ENCODE measurements at regions not wholly inside any gene's neighbourhood (a gene's known extent, or its start where the extent isn't known, plus 50 kb on each side); places are given as distances from the start of the nearest gene placed in this dataset.

GRCh38 chr19:5247957-5248705 lies 92.5 kb downstream of the PTPRS start:
- Histone ChIP-seq H3K23ac (ENCODE audit: insufficient read length, low read depth, low read length) (no peak overlapping the region), H2BK5ac (ENCODE audit: insufficient read length, low read length) (no peak overlapping the region), H3T11ph (ENCODE audit: low read length) (no peak overlapping the region), H3K4ac (ENCODE audit: low read depth, low read length) (no peak overlapping the region), H3K79me1 (ENCODE audit: insufficient read depth, low read depth, low read length, poor library complexity, severe bottlenecking) (no peaks in the 10 kb centered on the region), H3K9ac (ENCODE audit: extremely low read depth, insufficient read length, low read length) (no peak overlapping the region), H3K4me1 (ENCODE audit: insufficient read depth, low read length) (no peaks in the 10 kb centered on the region; the same call in 1 of the 2 replicates), H3K4me2 (ENCODE audit: insufficient read depth, insufficient read length, low read length) (no peak overlapping the region), H2BK12ac (ENCODE audit: insufficient read length, low read depth, low read length) (no peak overlapping the region), H2AFZ (ENCODE audit: low read length) (no peak overlapping the region), H2BK15ac (ENCODE audit: low read depth, low read length) (no peak overlapping the region), H2BK20ac (ENCODE audit: low read depth, low read length, poor library complexity, severe bottlenecking) (no peak overlapping the region), H4K91ac (ENCODE audit: insufficient read length, low read depth, low read length) (no peak overlapping the region), H4K8ac (replicated peaks; ENCODE audit: insufficient read length, low read depth, low read length) (no peak overlapping the region), H3K9me3 (ENCODE audit: control insufficient read depth, low read depth, low read length) (no peaks in the 10 kb centered on the region), H3K18ac (ENCODE audit: insufficient read length, low read depth, low read length) (no peak overlapping the region), H4K5ac (ENCODE audit: insufficient read length, low read depth, low read length) (no peak overlapping the region), H3K14ac (ENCODE audit: insufficient read depth, low read length) (no peak overlapping the region), H3K23me2 (ENCODE audit: insufficient read length, low read depth, low read length, poor library complexity, severe bottlenecking) (peaks cover 3% of the 10 kb centered on the region), H3K27me3 (ENCODE audit: insufficient read depth, low read length) (no peaks in the 10 kb centered on the region), H2AK5ac (ENCODE audit: insufficient read length, low read length) (no peak overlapping the region), H3K79me2 (ENCODE audit: insufficient read depth, low read length) (no peaks in the 10 kb centered on the region), H3K27ac (ENCODE audit: insufficient read length, low read depth, low read length) (no peak overlapping the region), H2BK120ac (ENCODE audit: low read depth, low read length, poor library complexity, severe bottlenecking) (no peak overlapping the region), H4K20me1 (ENCODE audit: control insufficient read depth, insufficient read depth, insufficient read length) (no peaks in the 10 kb centered on the region), H3K56ac (ENCODE audit: insufficient read length, low read depth, low read length) (no peak overlapping the region)
- no peak for DNase-seq
- Mint-ChIP-seq H3K4me3 (no peak overlapping the region), H3K27ac (peak overlapping the region in 2 of 3 experiments; percentile 46 to 95; a peak in 5 of 7 replicates), H3K9me3 (no peaks in the 10 kb centered on the region), H3K27me3 (ENCODE audit: low read depth) (no peaks in the 10 kb centered on the region), H3K36me3 (ENCODE audit: insufficient read depth in 1 of 3, low read depth in 3 of 3) (peaks cover 27 to 59% (median 35%) of the 10 kb centered on the region in 3 experiments; a peak in 6 of 7 replicates), H3K4me1 (peaks cover 19 to 43% of the 10 kb centered on the region in 2 experiments)
- TF ChIP-seq CTCF (conservative IDR thresholded peaks at IDR 0.05), result no peak
- no CpG with 5 or more reads among the region's 25 CpGs for WGBS (ENCODE audit: extremely low coverage, insufficient read length, low lambda C conversion rate)
